ENCODE measurements at regions not wholly inside any gene's neighbourhood (a gene's known extent, or its start where the extent isn't known, plus 50 kb on each side); places are given as distances from the start of the nearest gene placed in this dataset.

GRCh38 chr3:177348974-177349373, 151.7 kb upstream of the TBL1XR1 start:
- TF ChIP-seq CTCF (IDR thresholded peaks at IDR 0.05), result no peak
- no peak for TF ChIP-seq POLR2A (IDR thresholded peaks at IDR 0.05)
